SK-N-MC (cell line): ENCODE measurements at regions not wholly inside any gene's neighbourhood (a gene's known extent, or its start where the extent isn't known, plus 50 kb on each side); places are given as distances from the start of the nearest gene placed in this dataset.

Source experiments
- EZH2 ChIP-seq: fragments of 200-600 bp; sonication (generic); IDR thresholded peaks from one replicate; pipeline ENCODE4 v1.6.1; 2017; ENCODE audit warnings: antibody characterized with exemption
- POLR2AphosphoS5 ChIP-seq: IDR thresholded peaks from 2 replicates; pipeline ENCODE4 v1.6.1; 2012; ENCODE audit warnings: mild to moderate bottlenecking, low read depth, low read length, borderline replicate concordance

- no peak for TF ChIP-seq POLR2AphosphoS5
- TF ChIP-seq EZH2 = no peak
Measured at GRCh38 chr5:120748474-120748873, 284.4 kb downstream of the PRR16 start.
